Liver (tissue), 8 donors: ENCODE measurements at regions not wholly inside any gene's neighbourhood (a gene's known extent, or its start where the extent isn't known, plus 50 kb on each side); places are given as distances from the start of the nearest gene placed in this dataset.

Experiments
- DNase-seq: peaks from one replicate; pipeline ENCODE4 v3.0.0-alpha.2; 2017; ENCODE audit warnings: low spot score
- H3K27ac ChIP-seq, 2 donors: one replicate each; pipeline ENCODE4 v1.7.0; 2013; ENCODE audit warnings: inconsistent platforms in 2 of 2, low read length in 2 of 2, control low read depth in 1 of 2, low read depth in 1 of 2, mild to moderate bottlenecking in 1 of 2
- H3K27me3 ChIP-seq, 4 donors: one replicate each; pipeline versions ENCODE4 v1.6.1 to v1.7.0; 2013; ENCODE audit warnings: low read length in 3 of 4, inconsistent platforms in 1 of 4, mild to moderate bottlenecking in 1 of 4, moderate library complexity in 1 of 4; ENCODE audit not compliant: control insufficient read depth in 4 of 4, insufficient read depth in 4 of 4
- H3K36me3 ChIP-seq, 4 donors: one replicate each; pipeline versions ENCODE4 v1.6.1 to v1.7.0; 2013; ENCODE audit warnings: low read length in 3 of 4, mild to moderate bottlenecking in 3 of 4, low read depth in 1 of 4, moderate library complexity in 1 of 4; ENCODE audit not compliant: control insufficient read depth in 4 of 4, insufficient read depth in 3 of 4
- H3K4me1 ChIP-seq, 4 donors: one replicate each; pipeline versions ENCODE4 v1.6.1 to v1.7.0; 2013; ENCODE audit warnings: low read length in 3 of 4, mild to moderate bottlenecking in 3 of 4, moderate library complexity in 1 of 4; ENCODE audit not compliant: control insufficient read depth in 4 of 4, insufficient read depth in 4 of 4
- H3K4me3 ChIP-seq, 3 donors: one replicate each; pipeline versions ENCODE4 v1.6.1 to v1.7.0; 2013; ENCODE audit warnings: low read length in 3 of 3, control low read depth in 1 of 3, low read depth in 1 of 3, mild to moderate bottlenecking in 1 of 3
- H3K9ac ChIP-seq, 2 donors: one replicate each; pipeline ENCODE4 v1.7.0; 2013; ENCODE audit warnings: low read length in 2 of 2, mild to moderate bottlenecking in 2 of 2, moderate library complexity in 2 of 2, control low read depth in 1 of 2, low read depth in 1 of 2
- H3K9me3 ChIP-seq, 4 donors: one replicate each; pipeline versions ENCODE4 v1.6.1 to v1.7.0; 2013; ENCODE audit warnings: low read length in 3 of 4; ENCODE audit not compliant: control insufficient read depth in 4 of 4
- ATF3 ChIP-seq: IDR thresholded peaks from 2 replicates; pipeline ENCODE4 v1.6.1; 2016; ENCODE audit warnings: antibody characterized with exemption
- CTCF ChIP-seq: fragments of 150-350 bp; IDR thresholded peaks from 2 replicates; pipeline ENCODE4 v1.5.1; 2017; ENCODE audit warnings: improper control_type of control experiment, low read depth, low read length; ENCODE audit not compliant: missing input control
- GABPA ChIP-seq, 2 donors: IDR thresholded peaks in 1 of 2; conservative IDR thresholded peaks in 1 of 2; 2 replicates each; pipeline ENCODE4 v1.6.1; 2016; ENCODE audit warnings: antibody characterized with exemption in 2 of 2, mild to moderate bottlenecking in 1 of 2, moderate library complexity in 1 of 2
- HNF4A ChIP-seq, 2 donors: conservative IDR thresholded peaks; 2 replicates each; pipeline ENCODE4 v1.6.1; 2016; ENCODE audit warnings: antibody characterized with exemption in 2 of 2, mild to moderate bottlenecking in 2 of 2
- JUND ChIP-seq, 2 donors: IDR thresholded peaks; 2 replicates each; pipeline ENCODE4 v1.6.1; 2016; ENCODE audit warnings: antibody characterized with exemption in 2 of 2
- MAX ChIP-seq: IDR thresholded peaks from 2 replicates; pipeline ENCODE4 v1.6.1; 2016; ENCODE audit warnings: antibody characterized with exemption
- NR2F2 ChIP-seq: IDR thresholded peaks from 2 replicates; pipeline ENCODE4 v1.6.1; 2016; ENCODE audit warnings: antibody characterized with exemption
- RAD21 ChIP-seq, 2 donors: IDR thresholded peaks; 2 replicates each; pipeline ENCODE4 v1.6.1; 2016; ENCODE audit warnings: antibody characterized with exemption in 2 of 2, mild to moderate bottlenecking in 2 of 2
- REST ChIP-seq: IDR thresholded peaks from 2 replicates; pipeline ENCODE4 v1.6.1; 2016; ENCODE audit warnings: antibody characterized with exemption, mild to moderate bottlenecking
- RXRA ChIP-seq, 2 donors: IDR thresholded peaks; 2 replicates each; pipeline ENCODE4 v1.6.1; 2017 to 2018; ENCODE audit warnings: antibody characterized with exemption in 2 of 2, mild to moderate bottlenecking in 1 of 2
- SP1 ChIP-seq: IDR thresholded peaks from 2 replicates; pipeline ENCODE4 v1.6.1; 2018; ENCODE audit warnings: antibody characterized with exemption, mild to moderate bottlenecking
- ZBTB33 ChIP-seq: IDR thresholded peaks from 2 replicates; pipeline ENCODE4 v1.6.1; 2016; ENCODE audit warnings: antibody characterized with exemption
- WGBS: extraction: QIAGEN DNeasy Blood & Tissue Kit; methylation state at CpG from one replicate; pipeline ENCODE4 v1.1.7; 2013; 5-methylcytosine and 5-hydroxymethylcytosine counted together
- donor health status: healthy.
- donor health status: healthy.
- donor health status: healthy.
- donor health status: healthy.
- donor health status: healthy.

GRCh38 chr6:95423331-95423730 is 154.0 kb upstream of the MANEA start:
- no peak overlapping the region for H3K27ac ChIP-seq
- no peaks in the 10 kb centered on the region for H3K27me3 ChIP-seq
- no peaks in the 10 kb centered on the region for H3K36me3 ChIP-seq
- H3K4me1 ChIP-seq: no peaks in the 10 kb centered on the region
- 78% methylated on average over 1 of the region's 1 CpG for WGBS
- peaks cover 0 to 10% (median 3%) of the 10 kb centered on the region in 4 donors for H3K9me3 ChIP-seq
- no peak for DNase-seq
- H3K9ac ChIP-seq: no peak overlapping the region
- H3K4me3 ChIP-seq: no peak overlapping the region
- TF ChIP-seq ATF3: no peak
- TF ChIP-seq HNF4A (conservative IDR thresholded peaks at IDR 0.05): no peak
- TF ChIP-seq GABPA (IDR thresholded peaks at IDR 0.05 in 1 of 2, conservative IDR thresholded peaks at IDR 0.05 in 1 of 2): no peak
- no peak for TF ChIP-seq CTCF
- no peak for TF ChIP-seq JUND (IDR thresholded peaks at IDR 0.05)

- peak; percentile 91 for TF ChIP-seq CTCF
- TF ChIP-seq RAD21 (IDR thresholded peaks at IDR 0.05): peak; percentile 91
- no peak for TF ChIP-seq ATF3
- TF ChIP-seq JUND (IDR thresholded peaks at IDR 0.05): no peak
- no peaks in the 10 kb centered on the region for H3K9me3 ChIP-seq
- 48% methylated on average over 2 of the region's 2 CpGs for WGBS
- H3K36me3 ChIP-seq: no peaks in the 10 kb centered on the region
- no peak overlapping the region for H3K9ac ChIP-seq
- H3K4me3 ChIP-seq: no peak overlapping the region
- H3K4me1 ChIP-seq: no peaks in the 10 kb centered on the region
- DNase-seq: peak; percentile 35
- no peak overlapping the region for H3K27ac ChIP-seq
- peaks cover 0 to 3% (median 0%) of the 10 kb centered on the region in 4 donors for H3K27me3 ChIP-seq
Observed at GRCh38 chr6:95431637-95432228, 145.6 kb upstream of the MANEA start.

GRCh38 chr6:95439741-95440140 is 137.6 kb upstream of the MANEA start:
- no peak overlapping the region for H3K27ac ChIP-seq
- TF ChIP-seq SP1 (no peak), MAX (no peak), JUND (IDR thresholded peaks at IDR 0.05) (no peak), REST (no peak), ZBTB33 (no peak), CTCF (no peak), HNF4A (conservative IDR thresholded peaks at IDR 0.05) (no peak), NR2F2 (no peak), RXRA (IDR thresholded peaks at IDR 0.05) (no peak)

More at GRCh38 chr6:95439741-95440140, 137.6 kb upstream of the MANEA start:
- Histone ChIP-seq H3K36me3 (no peaks in the 10 kb centered on the region), H3K9ac (no peak overlapping the region), H3K4me3 (no peak overlapping the region), H3K4me1 (no peaks in the 10 kb centered on the region), H3K27me3 (peaks cover 0 to 6% (median 0%) of the 10 kb centered on the region in 4 donors), H3K9me3 (no peaks in the 10 kb centered on the region)
- no peak for DNase-seq
- WGBS: 45% methylated on average over 2 of the region's 2 CpGs
